ENCODE measurements at regions not wholly inside any gene's neighbourhood (a gene's known extent, or its start where the extent isn't known, plus 50 kb on each side); places are given as distances from the start of the nearest gene placed in this dataset.

- TF ChIP-seq CTCF (IDR thresholded peaks at IDR 0.05; ENCODE audit: unreplicated experiment): no peak
- DNase-seq (ENCODE audit: low spot score, unreplicated experiment): no peak
- Mint-ChIP-seq H3K27ac (no peak overlapping the region), H3K36me3 (ENCODE audit: insufficient read depth) (no peaks in the 10 kb centered on the region), H3K4me1 (ENCODE audit: low read depth) (peaks cover 13% of the 10 kb centered on the region), H3K27me3 (no peaks in the 10 kb centered on the region), H3K4me3 (ENCODE audit: low read depth) (no peak overlapping the region), H3K9me3 (ENCODE audit: low read depth) (peaks cover 18% of the 10 kb centered on the region)
Observed at GRCh38 chr14:86794689-86795088, 1198.3 kb downstream of the GALC start.

GRCh38 chr14:86790408-86791364 lies 1202.3 kb downstream of the GALC start:
- no peak for DNase-seq (ENCODE audit: low spot score, unreplicated experiment)
- Mint-ChIP-seq H3K27ac (no peak overlapping the region), H3K27me3 (no peaks in the 10 kb centered on the region), H3K36me3 (ENCODE audit: insufficient read depth) (no peaks in the 10 kb centered on the region), H3K4me1 (ENCODE audit: low read depth) (peaks cover 9% of the 10 kb centered on the region), H3K9me3 (ENCODE audit: low read depth) (peaks cover 14% of the 10 kb centered on the region), H3K4me3 (ENCODE audit: low read depth) (no peak overlapping the region)
- TF ChIP-seq CTCF (IDR thresholded peaks at IDR 0.05; ENCODE audit: unreplicated experiment): no peak

GRCh38 chr14:86788224-86788623 lies 1204.8 kb downstream of the GALC start:
- no peak for DNase-seq (ENCODE audit: low spot score, unreplicated experiment)
- peaks cover 9% of the 10 kb centered on the region for H3K4me1 Mint-ChIP-seq (ENCODE audit: low read depth)
- no peak for TF ChIP-seq CTCF (IDR thresholded peaks at IDR 0.05; ENCODE audit: unreplicated experiment)
- H3K27me3 Mint-ChIP-seq: no peaks in the 10 kb centered on the region
- H3K27ac Mint-ChIP-seq: no peak overlapping the region
- no peaks in the 10 kb centered on the region for H3K36me3 Mint-ChIP-seq (ENCODE audit: insufficient read depth)
- H3K9me3 Mint-ChIP-seq (ENCODE audit: low read depth): peaks cover 16% of the 10 kb centered on the region
- H3K4me3 Mint-ChIP-seq (ENCODE audit: low read depth): no peak overlapping the region

- DNase-seq (ENCODE audit: low spot score, unreplicated experiment): no peak
- no peak overlapping the region for H3K4me3 Mint-ChIP-seq (ENCODE audit: low read depth)
- H3K9me3 Mint-ChIP-seq (ENCODE audit: low read depth): peaks cover 13% of the 10 kb centered on the region
- no peak overlapping the region for H3K27ac Mint-ChIP-seq
- no peaks in the 10 kb centered on the region for H3K36me3 Mint-ChIP-seq (ENCODE audit: insufficient read depth)
- no peaks in the 10 kb centered on the region for H3K27me3 Mint-ChIP-seq
- H3K4me1 Mint-ChIP-seq (ENCODE audit: low read depth): peaks cover 9% of the 10 kb centered on the region
- no peak for TF ChIP-seq CTCF (IDR thresholded peaks at IDR 0.05; ENCODE audit: unreplicated experiment)
Observed at GRCh38 chr14:86787717-86788116, 1205.3 kb downstream of the GALC start.

GRCh38 chr14:86782092-86782580 lies 1210.8 kb downstream of the GALC start:
- Mint-ChIP-seq H3K36me3 (ENCODE audit: insufficient read depth) (no peaks in the 10 kb centered on the region), H3K4me1 (ENCODE audit: low read depth) (peaks cover 10% of the 10 kb centered on the region), H3K4me3 (ENCODE audit: low read depth) (no peak overlapping the region), H3K27ac (no peak overlapping the region), H3K9me3 (ENCODE audit: low read depth) (peaks cover 4% of the 10 kb centered on the region), H3K27me3 (no peaks in the 10 kb centered on the region)
- no peak for TF ChIP-seq CTCF (IDR thresholded peaks at IDR 0.05; ENCODE audit: unreplicated experiment)
- DNase-seq (ENCODE audit: low spot score, unreplicated experiment): no peak
